ENCODE measurements at regions not wholly inside any gene's neighbourhood (a gene's known extent, or its start where the extent isn't known, plus 50 kb on each side); places are given as distances from the start of the nearest gene placed in this dataset.

DNA sequence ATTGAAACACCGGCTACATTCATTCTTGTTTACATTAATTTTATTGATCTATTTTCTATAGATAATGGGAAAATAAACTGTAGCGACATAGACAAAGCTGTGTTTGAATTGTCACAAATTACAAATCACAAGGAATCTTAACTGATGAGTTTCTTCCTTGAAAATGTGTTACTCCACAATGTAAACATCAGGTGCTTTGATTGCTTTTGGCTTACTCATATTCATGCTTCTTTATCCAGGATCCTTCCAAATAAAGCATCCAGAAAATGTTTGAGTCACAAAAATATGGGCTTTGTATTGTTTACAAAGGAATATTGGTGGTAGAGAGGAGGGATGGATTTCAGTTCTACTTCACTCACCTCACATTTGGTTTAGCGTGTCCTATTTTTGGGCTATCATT is 64.0 kb downstream of the BMP2 start:
- Histone ChIP-seq H3K9me3 (replicated peaks) (no peaks in the 10 kb centered on the region), H3K36me3 (no peaks in the 10 kb centered on the region)

DNA sequence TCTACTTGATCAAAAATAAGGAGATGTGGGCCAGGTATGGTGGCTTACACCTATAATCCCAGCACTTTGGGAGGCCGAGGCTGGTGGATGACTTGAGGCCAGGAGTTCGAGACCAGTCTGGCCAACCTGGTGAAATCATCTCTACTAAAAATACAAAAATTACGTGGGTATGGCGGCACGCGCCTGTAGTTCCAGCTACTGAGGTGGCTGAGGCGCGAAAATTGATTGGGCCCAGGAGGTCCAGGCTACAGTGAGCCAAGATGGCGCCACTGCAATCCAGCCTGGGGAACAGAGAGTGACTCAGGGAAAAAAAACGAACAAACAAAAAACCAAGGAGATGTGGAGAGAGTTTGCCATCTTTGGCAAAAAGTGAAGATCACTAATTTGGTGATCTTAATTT is 65.3 kb downstream of the BMP2 start:
- Histone ChIP-seq H3K27ac (no peak overlapping the region), H3K4me1 (no peaks in the 10 kb centered on the region), H3K9me3 (replicated peaks) (no peaks in the 10 kb centered on the region), H3K27me3 (no peaks in the 10 kb centered on the region), H3K36me3 (no peaks in the 10 kb centered on the region), H3K4me3 (no peak overlapping the region)
- no peak for DNase-seq

More for the DNA sequence above, 64.0 kb downstream of the BMP2 start:
- H3K4me3 ChIP-seq, result no peak overlapping the region
- DNase-seq, result no peak
- H3K27me3 ChIP-seq, result no peaks in the 10 kb centered on the region
- no peak overlapping the region for H3K27ac ChIP-seq
- H3K4me1 ChIP-seq, result no peaks in the 10 kb centered on the region

DNA sequence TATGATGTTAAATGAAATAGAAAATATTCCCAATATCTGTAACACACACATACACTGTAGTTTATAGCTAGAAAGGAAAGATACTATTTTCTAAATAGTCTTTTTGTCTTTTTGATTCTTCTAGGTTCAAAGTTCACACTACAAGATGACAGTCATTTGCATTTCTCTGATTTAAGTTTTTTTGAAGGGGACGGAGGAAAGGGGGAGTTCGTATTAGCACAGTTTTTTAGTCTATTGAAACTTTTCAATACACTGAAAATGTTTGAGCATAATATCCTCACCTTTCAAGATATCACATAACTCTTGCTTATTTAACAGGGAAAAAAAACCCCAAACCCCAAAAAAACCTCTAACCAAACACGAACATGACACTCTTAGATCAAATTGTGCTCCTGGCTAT is 68.1 kb downstream of the BMP2 start:
- DNase-seq, result no peak
- no peak overlapping the region for H3K4me3 ChIP-seq
- no peaks in the 10 kb centered on the region for H3K9me3 ChIP-seq (replicated peaks)

GRCh38 chr20:6836821-6837374 is 69.4 kb downstream of the BMP2 start:
- Histone ChIP-seq H3K4me3 (no peak overlapping the region), H3K27ac (no peak overlapping the region), H3K27me3 (no peaks in the 10 kb centered on the region), H3K4me1 (no peaks in the 10 kb centered on the region), H3K9me3 (replicated peaks) (no peaks in the 10 kb centered on the region), H3K36me3 (no peaks in the 10 kb centered on the region)
- DNase-seq, result no peak

More for the DNA sequence above, 68.1 kb downstream of the BMP2 start:
- no peaks in the 10 kb centered on the region for H3K36me3 ChIP-seq
- H3K4me1 ChIP-seq, result no peaks in the 10 kb centered on the region
- H3K27me3 ChIP-seq, result no peaks in the 10 kb centered on the region
- no peak overlapping the region for H3K27ac ChIP-seq

- Histone ChIP-seq H3K27me3 (no peaks in the 10 kb centered on the region), H3K36me3 (no peaks in the 10 kb centered on the region), H3K9me3 (replicated peaks) (no peaks in the 10 kb centered on the region), H3K4me1 (no peaks in the 10 kb centered on the region), H3K4me3 (no peak overlapping the region), H3K27ac (no peak overlapping the region)
- no peak for DNase-seq
Observed at GRCh38 chr20:6837730-6838129, 70.2 kb downstream of the BMP2 start.

- Histone ChIP-seq H3K4me3 (no peak overlapping the region), H3K4me1 (no peaks in the 10 kb centered on the region), H3K36me3 (no peaks in the 10 kb centered on the region), H3K9me3 (replicated peaks) (no peaks in the 10 kb centered on the region), H3K27me3 (no peaks in the 10 kb centered on the region), H3K27ac (no peak overlapping the region)
- DNase-seq, result no peak
Observed at GRCh38 chr20:6838181-6838826, 70.8 kb downstream of the BMP2 start.

DNA sequence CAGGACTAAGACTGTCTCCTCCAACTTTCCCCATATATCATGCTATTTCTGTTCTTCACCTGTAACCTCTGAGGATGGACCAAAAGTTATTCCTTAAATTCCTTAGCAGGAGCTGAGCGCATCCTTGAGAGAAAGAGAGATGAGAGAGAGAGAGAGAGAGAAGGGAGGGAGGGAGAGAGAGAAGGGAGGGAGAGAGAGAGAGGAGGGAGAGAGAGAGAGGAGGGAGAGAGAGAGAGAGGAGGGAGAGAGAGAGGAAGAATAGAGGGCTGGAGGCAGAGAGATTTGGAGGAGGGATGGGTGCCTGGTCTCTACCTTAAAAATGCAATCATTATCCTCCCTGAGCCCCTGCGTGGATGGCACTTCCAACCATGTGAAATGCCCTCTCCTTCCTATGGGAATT is 73.6 kb downstream of the BMP2 start:
- Histone ChIP-seq H3K27me3 (no peaks in the 10 kb centered on the region), H3K27ac (no peak overlapping the region), H3K36me3 (no peaks in the 10 kb centered on the region), H3K4me1 (no peaks in the 10 kb centered on the region), H3K4me3 (no peak overlapping the region), H3K9me3 (replicated peaks) (no peaks in the 10 kb centered on the region)
- no peak for DNase-seq

DNA sequence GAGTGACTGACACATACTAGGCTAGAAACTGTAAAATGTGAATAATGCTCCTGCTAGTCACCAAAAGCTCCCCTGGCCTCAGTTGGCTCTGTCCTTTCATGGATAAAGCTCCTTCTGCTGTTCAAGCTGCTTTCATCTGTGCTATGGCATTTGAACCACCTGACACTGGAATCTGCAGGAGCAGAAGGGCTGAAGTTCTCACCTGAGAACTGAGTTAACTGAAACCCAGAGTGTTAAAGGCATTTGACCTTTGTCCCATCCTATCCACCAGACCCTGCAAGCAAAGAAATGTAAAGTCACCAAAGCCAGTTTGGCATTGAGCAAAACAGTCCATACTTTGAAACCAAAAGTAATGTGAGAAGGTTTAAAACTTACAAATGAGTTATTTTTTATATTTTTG is 77.7 kb downstream of the BMP2 start:
- Histone ChIP-seq H3K27me3 (no peaks in the 10 kb centered on the region), H3K4me3 (no peak overlapping the region), H3K27ac (no peak overlapping the region), H3K9me3 (replicated peaks) (no peaks in the 10 kb centered on the region), H3K4me1 (no peaks in the 10 kb centered on the region), H3K36me3 (no peaks in the 10 kb centered on the region)
- DNase-seq, result no peak

DNA sequence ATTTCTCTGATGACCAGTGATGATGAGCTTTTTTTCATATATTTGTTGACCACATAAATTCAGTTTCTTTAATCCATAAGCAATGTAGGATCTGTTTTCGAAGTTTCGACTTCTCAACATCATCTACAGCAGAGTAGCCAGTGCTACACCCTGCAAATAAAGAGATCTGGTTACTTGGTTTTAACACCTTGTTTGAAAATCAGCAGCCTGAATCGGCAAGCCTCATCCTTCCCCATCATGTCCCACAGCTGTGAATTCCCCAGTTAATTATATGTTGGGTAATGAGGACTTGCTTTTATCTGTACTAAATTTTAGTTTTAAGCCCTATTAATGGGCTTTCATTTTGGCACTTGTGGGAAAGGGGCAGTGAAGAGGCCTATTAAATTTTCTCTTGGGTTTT is 80.6 kb downstream of the BMP2 start:
- no peaks in the 10 kb centered on the region for H3K4me1 ChIP-seq
- no peaks in the 10 kb centered on the region for H3K9me3 ChIP-seq (replicated peaks)
- H3K4me3 ChIP-seq, result no peak overlapping the region
- H3K36me3 ChIP-seq, result no peaks in the 10 kb centered on the region
- DNase-seq, result no peak
- no peak overlapping the region for H3K27ac ChIP-seq
- H3K27me3 ChIP-seq, result no peaks in the 10 kb centered on the region

GRCh38 chr20:6848992-6849391 is 81.5 kb downstream of the BMP2 start:
- no peak for DNase-seq
- no peak overlapping the region for H3K27ac ChIP-seq
- H3K27me3 ChIP-seq, result no peaks in the 10 kb centered on the region
- H3K4me3 ChIP-seq, result no peak overlapping the region
- H3K4me1 ChIP-seq, result no peaks in the 10 kb centered on the region
- no peaks in the 10 kb centered on the region for H3K36me3 ChIP-seq
- H3K9me3 ChIP-seq (replicated peaks), result no peaks in the 10 kb centered on the region

GRCh38 chr20:6851136-6851535 is 83.7 kb downstream of the BMP2 start:
- H3K4me3 ChIP-seq, result no peak overlapping the region
- H3K27ac ChIP-seq, result no peak overlapping the region
- no peaks in the 10 kb centered on the region for H3K27me3 ChIP-seq
- no peak for DNase-seq
- H3K4me1 ChIP-seq, result no peaks in the 10 kb centered on the region
- H3K9me3 ChIP-seq (replicated peaks), result no peaks in the 10 kb centered on the region
- H3K36me3 ChIP-seq, result no peaks in the 10 kb centered on the region

DNA sequence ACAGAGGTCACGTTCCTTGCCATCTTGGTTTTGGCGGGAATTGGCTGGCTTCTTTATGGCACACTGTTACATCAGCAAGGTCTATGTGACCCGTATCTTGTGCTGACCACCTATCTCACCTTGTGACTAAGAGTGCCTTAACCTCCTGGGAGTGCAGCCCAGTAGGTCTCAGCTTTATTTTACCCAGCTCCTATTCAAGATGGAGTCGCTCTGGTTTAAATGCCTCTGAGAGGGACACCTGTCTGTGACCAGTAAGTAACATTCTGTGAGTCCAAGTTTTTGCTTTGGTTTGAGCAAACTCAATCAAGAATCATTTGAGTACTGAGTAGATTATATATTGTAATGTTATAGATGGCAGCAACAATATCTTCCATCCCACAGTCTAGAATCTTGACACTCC is 85.0 kb downstream of the BMP2 start:
- H3K27ac ChIP-seq, result no peak overlapping the region
- no peaks in the 10 kb centered on the region for H3K36me3 ChIP-seq
- no peak for DNase-seq
- no peaks in the 10 kb centered on the region for H3K27me3 ChIP-seq
- no peaks in the 10 kb centered on the region for H3K9me3 ChIP-seq (replicated peaks)
- H3K4me3 ChIP-seq, result no peak overlapping the region
- no peaks in the 10 kb centered on the region for H3K4me1 ChIP-seq

DNA sequence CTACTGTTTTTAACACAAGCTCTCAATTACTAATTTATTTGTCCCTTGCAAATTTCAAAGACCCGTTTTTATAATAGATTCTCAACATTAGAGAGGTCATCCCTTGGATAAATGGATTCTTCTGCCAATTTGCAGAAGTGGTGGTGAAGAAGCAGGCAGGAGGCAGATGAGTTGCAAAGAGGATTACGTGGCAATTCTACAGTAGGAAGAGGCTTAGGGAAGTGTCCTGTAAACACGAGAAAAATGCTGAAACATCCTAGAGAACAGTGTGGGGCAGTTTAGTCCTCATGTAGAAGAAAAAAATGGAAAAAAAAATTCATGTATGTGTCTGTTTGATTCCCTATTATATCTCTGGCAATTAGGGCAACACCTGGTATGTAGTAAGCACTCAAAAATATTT is 87.6 kb downstream of the BMP2 start:
- Histone ChIP-seq H3K27me3 (no peaks in the 10 kb centered on the region), H3K27ac (no peak overlapping the region), H3K36me3 (no peaks in the 10 kb centered on the region)

DNA sequence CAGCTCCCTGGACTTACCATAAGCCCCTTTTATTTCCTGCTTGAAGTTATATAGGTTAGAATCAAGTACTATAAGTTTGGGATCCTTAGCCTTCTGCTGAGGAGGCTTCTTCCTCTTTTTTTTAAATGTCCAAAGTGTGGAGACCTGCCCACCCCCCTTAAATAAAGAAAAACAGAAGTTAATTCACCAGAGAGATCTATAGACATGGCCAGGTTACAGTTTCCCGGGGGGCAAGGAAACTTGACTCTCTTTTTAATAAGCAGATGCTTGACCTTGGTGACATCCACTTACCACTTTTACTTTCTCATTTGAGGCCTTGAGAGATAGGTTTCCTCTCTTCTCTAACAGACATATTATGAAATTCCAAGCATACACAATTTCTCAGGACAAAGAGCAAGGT is 88.3 kb downstream of the BMP2 start:
- Histone ChIP-seq H3K9me3 (replicated peaks) (no peaks in the 10 kb centered on the region), H3K27ac (no peak overlapping the region), H3K4me3 (no peak overlapping the region)

More for the DNA sequence above, 87.6 kb downstream of the BMP2 start:
- H3K4me1 ChIP-seq, result no peaks in the 10 kb centered on the region
- no peak for DNase-seq
- H3K9me3 ChIP-seq (replicated peaks), result no peaks in the 10 kb centered on the region
- H3K4me3 ChIP-seq, result no peak overlapping the region

DNA sequence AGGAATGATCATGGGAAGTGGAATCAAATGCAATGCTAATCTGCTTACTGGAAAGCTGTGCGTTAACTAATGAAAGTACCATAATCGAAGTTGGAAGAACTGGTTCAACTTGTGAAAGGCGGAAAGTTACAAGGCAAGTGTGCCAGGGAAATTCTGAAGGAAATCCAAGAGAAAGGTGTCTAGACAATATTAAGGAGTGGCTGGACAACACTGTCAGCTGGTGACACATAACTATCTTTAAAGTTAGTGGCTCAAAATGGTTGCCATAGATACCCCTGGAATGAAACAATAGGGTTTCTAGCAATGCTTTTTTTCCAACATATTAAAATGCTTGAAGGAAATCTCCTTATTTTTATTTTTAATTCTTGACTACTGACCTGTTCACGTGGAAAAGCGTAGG is 90.4 kb downstream of the BMP2 start:
- no peaks in the 10 kb centered on the region for H3K36me3 ChIP-seq
- no peak overlapping the region for H3K27ac ChIP-seq
- no peaks in the 10 kb centered on the region for H3K27me3 ChIP-seq
- no peaks in the 10 kb centered on the region for H3K4me1 ChIP-seq
- DNase-seq, result no peak
- no peaks in the 10 kb centered on the region for H3K9me3 ChIP-seq (replicated peaks)
- no peak overlapping the region for H3K4me3 ChIP-seq

More for the DNA sequence above, 88.3 kb downstream of the BMP2 start:
- no peak for DNase-seq
- Histone ChIP-seq H3K4me1 (no peaks in the 10 kb centered on the region), H3K27me3 (no peaks in the 10 kb centered on the region), H3K36me3 (no peaks in the 10 kb centered on the region)

DNA sequence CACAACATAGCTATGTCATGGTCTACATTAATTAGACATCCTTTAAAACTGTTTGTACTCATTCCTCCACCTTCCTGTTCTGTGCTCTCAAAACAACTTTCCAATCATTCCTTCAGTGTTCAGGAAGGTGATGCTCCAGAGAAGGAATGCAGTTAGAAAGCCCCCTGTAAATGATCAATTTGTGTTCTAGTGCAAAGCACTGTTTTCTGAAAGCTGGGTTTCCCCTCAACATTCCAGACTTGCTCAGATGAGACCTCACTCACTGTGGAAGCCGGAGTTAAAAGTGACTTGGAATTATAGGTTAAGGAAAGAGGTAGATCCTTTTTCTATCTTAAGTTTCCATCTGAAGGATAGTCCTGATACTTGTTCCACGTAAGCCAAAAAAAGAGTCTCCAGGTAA is 95.9 kb downstream of the BMP2 start:
- H3K4me3 ChIP-seq, result no peak overlapping the region
- DNase-seq, result no peak
- no peaks in the 10 kb centered on the region for H3K27me3 ChIP-seq
- H3K9me3 ChIP-seq (replicated peaks), result no peaks in the 10 kb centered on the region
- H3K4me1 ChIP-seq, result peaks cover 16% of the 10 kb centered on the region
- H3K27ac ChIP-seq, result no peak overlapping the region
- no peaks in the 10 kb centered on the region for H3K36me3 ChIP-seq

All from SJCRH30 (cell line).